NCI-H1048 (cell line): ENCODE measurements at regions not wholly inside any gene's neighbourhood (a gene's known extent, or its start where the extent isn't known, plus 50 kb on each side); places are given as distances from the start of the nearest gene placed in this dataset.

Experiments
- DNase-seq: peaks from one replicate; lab custom pipeline; 2025; lab: John Stamatoyannopoulos, UW

- no peak for DNase-seq
These were observed 304.4 kb downstream of the KCNS3 start for GRCh38 chr2:18182861-18183260.

GRCh38 chr2:18180912-18181311 lies 302.4 kb downstream of the KCNS3 start:
- no peak for DNase-seq

- no peak for DNase-seq
These were observed 301.7 kb downstream of the KCNS3 start for GRCh38 chr2:18180031-18180610.

- DNase-seq = no peak
These were observed 300.4 kb downstream of the KCNS3 start for GRCh38 chr2:18178736-18179349.

- no peak for DNase-seq
These were observed 298.3 kb downstream of the KCNS3 start for GRCh38 chr2:18176679-18177215.

GRCh38 chr2:18172607-18173006 lies 294.1 kb downstream of the KCNS3 start:
- DNase-seq = no peak

GRCh38 chr2:18171191-18172139 lies 293.0 kb downstream of the KCNS3 start:
- no peak for DNase-seq

DNA sequence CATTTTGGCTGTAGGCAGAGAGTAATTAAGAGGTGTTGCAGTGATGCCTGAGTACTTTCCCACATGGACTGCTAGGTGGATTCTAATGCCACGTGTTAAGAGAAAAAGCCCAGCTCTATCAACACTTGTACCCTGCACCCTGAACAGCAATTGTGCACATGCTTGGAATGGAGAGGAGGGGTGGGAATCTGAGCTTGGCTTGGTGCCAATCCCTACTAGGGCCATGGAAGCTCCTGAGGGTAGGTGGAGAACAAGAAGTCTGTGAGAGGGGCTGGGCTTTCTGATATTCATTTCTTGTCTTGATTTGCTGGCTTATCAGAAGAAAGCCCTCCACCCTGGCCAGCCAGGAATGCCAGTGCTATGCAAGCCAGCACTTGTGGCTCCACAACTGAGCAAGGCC lies 292.2 kb downstream of the KCNS3 start:
- DNase-seq = no peak

DNA sequence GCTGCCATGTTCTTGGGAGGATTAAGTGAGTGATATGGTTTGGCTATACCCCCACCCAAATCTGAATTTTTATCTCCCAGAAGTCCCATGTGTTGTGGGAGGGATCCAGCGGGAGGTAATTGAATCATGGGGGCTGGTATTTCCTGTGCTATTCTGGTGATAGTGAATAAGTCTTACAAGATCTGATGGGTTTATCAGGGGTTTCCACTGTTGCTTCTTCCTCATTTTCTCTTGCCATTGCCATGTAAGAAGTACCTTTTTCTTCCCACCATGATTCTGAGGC lies 291.4 kb downstream of the KCNS3 start:
- DNase-seq = no peak

DNA sequence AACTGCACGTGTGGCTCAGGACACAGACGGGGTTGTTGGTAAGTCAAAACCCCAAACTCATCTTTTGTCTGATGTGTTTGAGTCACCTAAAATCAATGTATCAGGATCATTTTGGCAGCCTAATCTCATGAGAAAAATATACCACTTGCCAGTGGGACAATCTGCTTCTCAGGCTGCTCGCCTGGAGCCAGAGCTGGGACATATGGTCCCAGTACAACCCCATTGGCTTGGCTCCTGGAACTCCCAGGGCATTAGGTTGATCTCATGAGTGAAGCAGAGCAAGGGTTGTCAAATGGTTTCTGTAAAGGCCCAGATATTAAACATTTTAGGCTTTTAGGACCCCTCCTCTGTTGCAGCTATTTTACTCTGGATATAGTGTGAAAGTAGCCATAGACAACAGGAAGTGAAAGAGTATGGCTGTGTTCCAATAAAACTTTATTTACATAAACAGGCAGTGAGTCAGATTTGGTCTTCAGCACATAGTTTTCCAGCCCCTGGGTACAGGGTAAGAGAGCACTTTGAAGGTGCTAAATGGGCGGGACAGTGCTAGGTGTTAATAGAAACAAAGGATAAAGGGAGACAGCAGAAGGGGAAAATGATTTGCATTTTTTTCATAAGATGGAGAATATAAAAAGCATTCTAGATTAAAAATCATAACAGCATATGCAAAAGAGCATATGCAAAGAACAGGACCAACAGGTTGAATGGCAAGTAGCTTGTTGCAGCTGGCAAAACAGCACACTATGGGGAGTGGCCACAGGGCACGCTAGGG lies 290.8 kb downstream of the KCNS3 start:
- peak; percentile 72 for DNase-seq

- DNase-seq = no peak
These were observed 289.4 kb downstream of the KCNS3 start for GRCh38 chr2:18167871-18168270.

- DNase-seq = no peak
These were observed 283.2 kb downstream of the KCNS3 start for GRCh38 chr2:18161681-18162080.

DNA sequence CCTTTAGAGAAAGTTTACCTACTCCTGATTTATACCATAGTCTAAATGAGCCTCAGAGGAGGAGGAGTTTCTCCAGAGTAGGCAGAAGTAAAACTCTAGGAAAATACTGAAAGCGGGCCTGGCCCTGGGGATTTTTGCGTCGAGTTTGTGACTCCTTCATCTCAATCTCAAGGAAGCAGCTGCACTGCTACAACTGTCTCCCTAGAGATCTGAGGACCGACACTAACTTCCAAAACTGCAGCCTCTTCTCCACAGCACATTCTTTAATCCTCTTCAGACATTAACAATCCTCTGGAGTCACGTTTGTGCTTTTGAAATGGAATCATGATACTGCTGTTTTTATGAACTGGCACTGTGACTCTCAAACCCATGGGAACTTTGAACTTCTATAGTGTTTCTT lies 281.4 kb downstream of the KCNS3 start:
- DNase-seq = no peak

DNA sequence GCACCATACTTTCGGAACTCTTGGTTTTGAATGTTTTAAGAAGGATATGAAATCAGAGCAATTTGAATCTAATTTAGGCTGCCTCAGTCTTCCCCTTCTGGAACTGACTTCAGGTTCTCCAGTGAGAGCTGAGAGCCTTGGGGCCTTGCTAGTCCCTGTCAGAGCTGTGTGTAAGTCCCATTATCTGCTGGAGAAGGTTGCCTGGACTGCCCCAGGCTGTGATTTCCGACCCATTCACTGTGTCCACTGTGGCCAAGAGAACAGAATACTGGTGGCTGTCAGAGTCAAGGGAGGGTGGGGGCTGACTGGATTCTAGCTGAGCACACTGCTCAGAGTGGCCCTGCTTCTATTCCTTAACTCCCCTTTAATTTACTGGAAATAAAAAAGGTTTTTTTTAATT lies 278.0 kb downstream of the KCNS3 start:
- DNase-seq = no peak

DNA sequence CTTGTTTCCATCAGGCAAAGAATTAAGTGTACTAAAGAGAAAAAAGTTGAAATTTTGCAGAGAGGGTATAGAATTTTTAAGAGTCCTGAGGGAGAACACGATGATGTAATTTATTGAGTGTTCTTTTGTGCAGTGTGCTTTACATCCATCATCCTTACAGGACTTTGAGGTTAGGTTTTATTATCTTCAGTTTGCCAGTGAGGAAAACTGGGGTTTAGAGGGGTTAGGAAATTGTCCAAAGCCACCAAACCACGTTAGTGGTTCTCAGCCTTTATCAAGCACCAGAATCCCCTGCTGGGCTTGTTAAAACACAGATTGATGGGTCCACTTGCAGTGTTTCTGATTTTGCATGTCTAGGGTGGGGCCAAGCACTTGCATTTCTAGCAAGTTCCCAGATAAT lies 277.5 kb downstream of the KCNS3 start:
- DNase-seq = no peak

- no peak for DNase-seq
These were observed 276.3 kb downstream of the KCNS3 start for GRCh38 chr2:18154812-18155211.

DNA sequence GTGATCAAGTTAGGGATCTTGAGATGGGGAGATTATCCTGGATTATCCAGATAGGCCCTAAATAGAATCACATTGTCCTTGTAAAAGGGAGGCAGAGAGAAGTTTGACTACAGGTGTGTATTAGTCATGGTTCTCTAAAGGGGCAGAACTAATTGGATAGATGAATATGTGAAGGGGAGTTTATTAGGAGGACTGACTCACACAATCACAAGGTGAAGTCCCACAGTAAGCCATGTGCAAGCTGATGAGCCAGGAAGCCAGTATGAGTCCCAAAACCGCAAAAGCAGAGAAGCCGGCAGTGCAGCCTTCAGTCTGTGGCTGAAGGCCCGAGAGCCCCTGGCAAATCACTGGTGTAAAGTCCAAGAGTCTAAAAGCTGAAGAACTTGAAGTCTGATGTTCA lies 275.8 kb downstream of the KCNS3 start:
- DNase-seq = no peak

GRCh38 chr2:18153741-18154140 lies 275.3 kb downstream of the KCNS3 start:
- no peak for DNase-seq

DNA sequence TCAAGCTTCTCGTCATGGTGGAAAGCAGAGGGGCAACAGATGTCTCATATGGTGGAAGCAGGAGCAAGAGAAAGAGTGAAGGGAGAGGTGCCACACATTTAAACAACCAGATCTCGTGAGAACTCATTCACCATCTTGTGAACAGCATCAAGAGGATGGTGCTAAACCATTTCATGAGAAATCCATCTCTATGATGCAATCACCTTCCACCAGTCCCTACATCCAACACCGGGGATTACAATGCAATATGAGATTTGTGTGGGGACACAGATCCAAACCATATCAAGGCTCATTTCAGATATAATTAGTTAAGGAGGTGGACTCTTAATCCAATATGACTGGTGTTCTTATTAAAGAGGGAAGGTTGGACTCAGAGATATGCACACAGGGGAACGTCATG lies 272.8 kb downstream of the KCNS3 start:
- DNase-seq = no peak

DNA sequence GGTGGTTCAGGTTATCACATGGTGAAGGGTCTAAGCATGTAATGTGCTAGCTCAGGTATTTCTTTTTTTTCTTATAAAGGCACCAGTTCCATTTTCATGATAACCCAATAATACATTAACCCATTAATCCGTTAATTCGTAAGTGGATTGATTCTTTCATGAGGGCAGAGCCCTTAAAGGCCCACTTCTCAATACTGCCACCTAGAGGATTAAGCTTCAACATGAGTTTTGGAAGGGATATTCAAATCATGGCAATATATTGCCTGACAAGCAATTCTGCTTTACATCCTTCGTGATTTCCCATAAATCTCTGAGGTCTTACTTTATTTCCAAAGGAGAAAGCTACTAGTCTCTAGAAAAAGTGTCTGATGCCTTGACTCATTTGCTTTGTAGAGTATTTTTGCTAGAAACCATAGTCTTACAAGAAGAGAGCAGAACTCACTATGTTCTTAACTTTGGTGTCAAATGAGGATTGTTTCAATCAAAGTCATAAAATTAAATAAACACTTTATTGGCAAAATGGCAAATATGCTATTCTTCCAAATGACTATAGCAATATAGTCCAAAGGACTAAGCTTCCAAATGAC lies 271.3 kb downstream of the KCNS3 start:
- DNase-seq = peak; percentile 63

DNA sequence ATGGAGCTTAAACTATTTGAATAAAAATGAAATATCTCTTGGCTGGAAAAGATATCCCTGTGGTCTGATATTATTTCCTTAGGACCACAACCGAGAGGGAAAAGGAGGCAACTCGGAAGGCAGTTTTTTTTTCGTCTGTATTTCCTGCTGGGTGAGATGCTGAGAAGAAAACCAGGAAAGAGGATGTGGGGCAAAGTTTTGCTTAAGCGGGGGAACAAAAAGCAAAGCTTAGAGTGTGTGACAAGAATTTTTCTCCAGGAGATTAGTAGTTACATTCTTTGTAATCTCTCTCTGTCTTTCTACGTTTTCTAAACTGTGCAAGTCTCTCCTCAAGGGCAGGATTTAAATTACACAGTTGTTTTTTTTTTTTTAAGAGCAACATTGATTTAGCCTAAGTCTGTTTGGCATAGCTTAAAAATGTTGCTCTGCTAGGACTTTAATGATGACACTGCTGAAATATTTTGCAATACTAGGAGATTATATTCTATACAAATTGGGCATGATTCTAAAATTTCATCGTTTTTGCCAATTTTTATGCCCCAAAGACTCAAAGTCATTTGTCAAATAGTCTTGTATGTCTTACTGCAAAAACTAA lies 258.5 kb downstream of the KCNS3 start:
- no peak for DNase-seq

DNA sequence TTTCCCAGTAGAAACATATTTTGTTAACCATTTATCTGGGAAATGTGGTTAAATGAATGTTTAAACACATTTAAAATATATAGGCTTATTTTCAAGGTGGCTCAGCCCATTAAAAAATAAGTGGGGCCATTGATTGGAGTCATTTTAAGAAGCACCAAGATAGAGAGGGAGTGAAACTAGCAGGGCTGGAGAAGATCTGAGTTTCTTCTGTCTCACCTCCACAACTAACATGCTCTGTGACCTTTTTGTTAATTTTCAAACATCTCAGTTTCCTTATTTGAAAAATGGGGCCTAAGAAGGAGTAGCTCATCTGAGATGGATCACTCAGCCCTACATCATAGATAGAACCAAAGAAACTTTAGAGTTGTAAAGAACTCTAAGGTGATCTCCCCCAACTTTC lies 254.8 kb downstream of the KCNS3 start:
- DNase-seq = no peak
